Amygdala (tissue), 56 donors: ENCODE measurements at regions not wholly inside any gene's neighbourhood (a gene's known extent, or its start where the extent isn't known, plus 50 kb on each side); places are given as distances from the start of the nearest gene placed in this dataset.
"Not testable (repeated sequence)": the region's sequence is repeated elsewhere in the genome, so short reads cannot be mapped to it uniquely, and the experiment has no call there.

ENCODE experiments used
- DNase-seq, 56 donors: peaks; one replicate each; lab custom pipeline; 2025; lab: John Stamatoyannopoulos, UW

- DNase-seq: no peak
Observed at GRCh38 chr5:101418713-101419118, 515.6 kb upstream of the ST8SIA4 start.

GRCh38 chr5:101404531-101404930 lies 501.4 kb upstream of the ST8SIA4 start:
- DNase-seq: peak in 1 of 56 donors; percentile 0

GRCh38 chr5:101393795-101394450 lies 490.8 kb upstream of the ST8SIA4 start:
- no peak for DNase-seq

- peak in 11 of 56 donors; percentile 0 to 25 (median 3) for DNase-seq
Observed at GRCh38 chr5:101390151-101390908, 487.2 kb upstream of the ST8SIA4 start.

GRCh38 chr5:101385276-101385675 lies 482.2 kb upstream of the ST8SIA4 start:
- no peak for DNase-seq

- DNase-seq: no peak
Observed at GRCh38 chr5:101370181-101370580, 467.1 kb upstream of the ST8SIA4 start.

GRCh38 chr5:101364469-101364868 lies 461.4 kb upstream of the ST8SIA4 start:
- DNase-seq: no peak

- no peak for DNase-seq
Observed at GRCh38 chr5:101362067-101362466, 459.0 kb upstream of the ST8SIA4 start.

- no peak for DNase-seq
Observed at GRCh38 chr5:101346906-101347305, 443.8 kb upstream of the ST8SIA4 start.

GRCh38 chr5:101346447-101346846 lies 443.4 kb upstream of the ST8SIA4 start:
- no peak for DNase-seq

GRCh38 chr5:101338226-101338625 lies 435.1 kb upstream of the ST8SIA4 start:
- DNase-seq: no peak

- DNase-seq: no peak
Observed at GRCh38 chr5:101327816-101328215, 424.7 kb upstream of the ST8SIA4 start.

- DNase-seq: no peak
Observed at GRCh38 chr5:101326766-101327165, 423.7 kb upstream of the ST8SIA4 start.

- DNase-seq: not testable (repeated sequence)
Observed at GRCh38 chr5:101316401-101316800, 413.3 kb upstream of the ST8SIA4 start.

- no peak for DNase-seq
Observed at GRCh38 chr5:101306391-101307137, 403.5 kb upstream of the ST8SIA4 start.

GRCh38 chr5:101296477-101296876 lies 393.4 kb upstream of the ST8SIA4 start:
- no peak for DNase-seq

GRCh38 chr5:101292199-101292598 lies 389.1 kb upstream of the ST8SIA4 start:
- no peak for DNase-seq

GRCh38 chr5:101290761-101291160 lies 387.7 kb upstream of the ST8SIA4 start:
- DNase-seq: not testable (repeated sequence)

- no peak for DNase-seq
Observed at GRCh38 chr5:101288633-101289032, 385.6 kb upstream of the ST8SIA4 start.

GRCh38 chr5:101284736-101285375 lies 381.8 kb upstream of the ST8SIA4 start:
- DNase-seq: no peak

- not testable (repeated sequence) for DNase-seq
Observed at GRCh38 chr5:101283938-101284337, 380.9 kb upstream of the ST8SIA4 start.
